NB4 (cell line): ENCODE measurements at regions not wholly inside any gene's neighbourhood (a gene's known extent, or its start where the extent isn't known, plus 50 kb on each side); places are given as distances from the start of the nearest gene placed in this dataset.

Source experiments
- CTCF ChIP-seq: IDR thresholded peaks from one replicate; pipeline ENCODE4 v1.5.1; 2012; ENCODE audit warnings: low read depth, low read length
- MAX ChIP-seq: IDR thresholded peaks from 2 replicates; pipeline ENCODE4 v1.6.1; 2011; ENCODE audit warnings: low read depth, low read length
- POLR2A ChIP-seq: IDR thresholded peaks from 2 replicates; pipeline ENCODE4 v1.6.1; 2011; ENCODE audit warnings: mild to moderate bottlenecking; ENCODE audit not compliant: insufficient read length; ENCODE audit errors: extremely low read depth

GRCh38 chr15:87263296-87263695 is 993.2 kb downstream of the NTRK3 start:
- TF ChIP-seq CTCF (no peak), MAX (no peak), POLR2A (no peak)
